Stimulated activated CD4-positive, alpha-beta T cell treated with anti-CD3 and anti-CD28 coated beads, Interleukin-15, amount 100 ng/mL, for 24 hours (primary cell): ENCODE measurements at regions not wholly inside any gene's neighbourhood (a gene's known extent, or its start where the extent isn't known, plus 50 kb on each side); places are given as distances from the start of the nearest gene placed in this dataset.

Experiments
- DNase-seq: peaks from one replicate; pipeline ENCODE4 v3.0.0-alpha.2; 2020

GRCh38 chr2:173590276-173590861 is 235.7 kb downstream of the CDCA7 start:
- no peak for DNase-seq

DNA sequence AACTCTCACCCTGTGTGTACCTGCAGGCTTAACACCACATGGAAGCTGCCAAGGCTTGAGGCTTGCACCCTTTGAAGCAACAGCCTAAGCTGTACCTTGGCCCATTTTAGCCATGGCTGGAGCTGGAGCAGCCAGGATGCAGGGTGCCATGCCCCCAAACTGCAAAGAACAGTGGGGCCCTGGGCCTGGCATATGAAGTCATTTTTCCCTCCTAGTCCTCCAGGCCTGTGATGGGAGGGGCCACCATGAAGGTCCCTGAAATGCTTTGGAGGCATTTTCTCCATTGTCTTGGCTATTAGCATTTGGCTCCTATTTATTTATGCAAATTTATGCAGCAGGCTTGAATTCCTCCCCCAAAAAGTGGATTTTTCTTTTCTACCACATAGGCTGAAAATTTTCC is 238.4 kb downstream of the CDCA7 start:
- no peak for DNase-seq

DNA sequence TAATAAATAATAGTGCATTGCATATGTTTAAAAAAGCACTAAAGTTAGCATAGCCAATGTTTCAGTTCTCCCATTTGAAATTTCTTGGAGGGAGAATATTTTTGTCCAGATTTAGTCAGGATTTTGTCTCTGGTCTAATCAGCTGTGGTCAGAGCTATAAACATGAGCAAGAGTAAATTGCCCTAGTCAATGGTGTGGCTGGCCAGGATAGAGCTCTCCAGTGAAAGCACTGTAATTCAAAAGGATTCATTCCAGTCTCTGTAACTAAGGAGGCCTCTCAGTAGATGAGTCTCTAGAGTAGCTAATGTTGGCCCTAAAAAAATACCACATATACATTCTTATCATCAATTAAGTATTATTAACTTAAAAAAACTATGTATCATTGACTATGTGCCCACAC is 241.6 kb downstream of the CDCA7 start:
- DNase-seq, result no peak

GRCh38 chr2:173598525-173598924 is 243.9 kb downstream of the CDCA7 start:
- DNase-seq, result no peak

- DNase-seq, result no peak
These were observed 245.2 kb downstream of the CDCA7 start for GRCh38 chr2:173599821-173600359.

DNA sequence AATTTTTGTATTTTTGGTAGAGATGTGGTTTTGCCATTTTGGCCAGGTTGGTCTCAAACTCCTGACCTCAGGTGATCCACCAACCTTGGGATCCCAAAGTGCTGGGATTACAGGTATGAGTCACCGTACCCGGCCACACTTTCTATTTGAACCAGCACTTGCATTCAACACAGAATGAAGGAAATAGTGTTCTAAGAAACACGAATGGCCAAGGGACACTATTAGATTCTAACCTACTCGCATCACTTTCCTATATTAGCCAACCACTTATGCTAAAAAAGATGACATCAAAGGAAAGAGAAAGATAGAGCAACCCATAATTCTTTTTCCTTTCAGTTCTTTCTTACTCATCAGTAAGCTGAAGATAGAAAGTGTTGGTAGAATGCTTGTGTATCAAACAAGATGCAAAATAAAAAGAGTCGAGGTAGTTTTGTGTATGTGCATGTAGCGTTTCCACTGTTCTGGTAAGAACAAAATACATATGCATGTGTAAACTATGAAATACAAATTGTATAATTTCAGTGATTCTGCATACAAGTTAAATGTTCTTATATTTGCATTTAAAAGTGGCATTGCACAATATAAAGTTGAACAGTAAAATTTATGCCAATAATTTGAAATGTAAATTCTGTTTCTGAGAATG is 247.6 kb downstream of the CDCA7 start:
- DNase-seq, result no peak

DNA sequence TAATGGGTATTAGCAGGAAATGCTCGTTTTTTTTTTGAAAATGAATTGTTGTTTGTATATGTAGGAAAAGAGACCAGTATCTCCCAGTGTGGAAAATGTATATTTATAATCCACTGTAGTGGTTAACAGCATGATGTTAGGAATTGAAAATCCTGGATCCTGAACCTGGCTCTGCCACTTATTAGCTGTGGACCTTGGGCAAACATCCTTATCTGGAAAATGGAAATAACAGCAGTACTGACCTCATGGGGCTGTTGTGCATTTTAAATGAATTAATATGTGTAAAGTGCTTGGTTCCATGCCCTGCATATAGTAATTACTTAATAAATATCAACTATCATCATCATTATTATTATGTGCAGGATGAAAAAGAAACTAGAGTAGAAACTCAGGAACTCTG is 251.3 kb downstream of the CDCA7 start:
- no peak for DNase-seq

GRCh38 chr2:173606619-173607248 is 252.1 kb downstream of the CDCA7 start:
- DNase-seq, result no peak

- DNase-seq, result no peak
These were observed 253.1 kb downstream of the CDCA7 start for GRCh38 chr2:173607606-173608311.

GRCh38 chr2:173611121-173611520 is 256.4 kb downstream of the CDCA7 start:
- no peak for DNase-seq

DNA sequence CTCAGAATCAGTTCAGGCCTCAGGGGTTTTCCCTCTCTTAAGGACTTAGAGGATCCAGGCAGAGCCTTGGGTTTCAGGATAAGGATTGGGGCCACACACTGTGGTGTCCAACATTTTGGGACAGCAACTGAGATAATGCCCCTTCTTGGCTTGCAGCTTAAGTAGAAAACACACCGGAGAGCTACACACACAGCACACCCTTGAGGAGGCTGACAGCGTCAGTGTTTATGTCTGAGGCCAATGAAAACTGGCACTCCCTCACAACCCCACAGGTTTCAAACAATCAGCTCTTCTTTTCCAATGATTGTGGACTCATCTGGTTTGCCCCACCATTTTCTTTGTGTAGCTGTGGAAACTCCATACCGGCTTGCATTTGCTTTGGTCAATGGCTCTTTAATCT is 257.7 kb downstream of the CDCA7 start:
- DNase-seq, result no peak

GRCh38 chr2:173613386-173613785 is 258.7 kb downstream of the CDCA7 start:
- no peak for DNase-seq

DNA sequence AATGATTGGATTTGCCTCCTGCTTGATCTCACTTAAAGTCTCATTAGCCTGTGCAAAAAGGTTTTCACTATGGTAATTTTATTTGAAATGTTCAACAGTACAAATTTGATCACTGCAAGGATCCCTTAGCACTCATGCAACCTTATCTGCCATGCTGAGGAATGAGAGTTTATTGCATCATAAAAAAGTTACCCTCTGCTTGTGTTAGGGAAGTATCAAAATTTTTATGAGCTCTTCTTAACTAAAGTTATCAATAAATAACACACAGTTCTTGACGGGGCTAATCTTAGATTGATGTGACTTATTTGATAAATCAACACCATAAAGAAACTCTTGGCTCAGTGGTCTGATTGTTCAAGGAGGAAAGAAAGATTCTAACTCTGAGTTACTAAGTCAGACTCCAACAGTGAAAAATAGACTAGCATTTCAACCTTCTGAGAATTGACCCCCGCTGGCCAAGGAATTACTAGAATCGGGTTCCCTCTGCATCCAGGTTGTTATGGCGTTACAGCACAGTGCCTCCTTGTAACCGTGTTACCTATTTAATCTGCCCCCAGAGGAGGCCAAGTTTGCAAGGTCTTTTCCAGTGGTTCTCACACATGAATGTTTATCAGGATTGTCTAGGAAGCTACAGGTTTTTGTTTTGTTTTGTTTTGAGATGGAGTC is 259.7 kb downstream of the CDCA7 start:
- no peak for DNase-seq

- DNase-seq, result no peak
These were observed 269.0 kb downstream of the CDCA7 start for GRCh38 chr2:173623438-173624319.

DNA sequence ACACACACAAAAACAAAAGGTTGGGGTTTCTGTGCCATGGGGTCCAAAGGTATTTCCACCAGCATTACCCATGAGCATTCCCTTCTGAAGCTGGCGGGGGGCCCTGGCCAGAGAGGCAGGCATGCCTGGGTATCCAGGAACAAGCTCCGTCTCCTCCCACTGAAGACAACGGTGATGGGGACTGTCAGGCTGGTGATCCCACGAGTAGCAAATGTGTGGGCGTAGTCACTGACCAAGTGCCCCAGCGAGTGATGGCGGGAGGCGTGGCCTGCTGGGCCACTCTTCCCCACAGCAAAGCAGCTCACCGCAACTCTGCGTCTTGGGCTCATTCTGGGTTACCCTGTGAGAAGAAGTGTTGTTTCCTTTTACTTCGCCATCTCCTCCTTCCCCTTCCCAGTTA is 270.6 kb downstream of the CDCA7 start:
- DNase-seq, result no peak

- no peak for DNase-seq
These were observed 274.4 kb downstream of the CDCA7 start for GRCh38 chr2:173629076-173629475.

DNA sequence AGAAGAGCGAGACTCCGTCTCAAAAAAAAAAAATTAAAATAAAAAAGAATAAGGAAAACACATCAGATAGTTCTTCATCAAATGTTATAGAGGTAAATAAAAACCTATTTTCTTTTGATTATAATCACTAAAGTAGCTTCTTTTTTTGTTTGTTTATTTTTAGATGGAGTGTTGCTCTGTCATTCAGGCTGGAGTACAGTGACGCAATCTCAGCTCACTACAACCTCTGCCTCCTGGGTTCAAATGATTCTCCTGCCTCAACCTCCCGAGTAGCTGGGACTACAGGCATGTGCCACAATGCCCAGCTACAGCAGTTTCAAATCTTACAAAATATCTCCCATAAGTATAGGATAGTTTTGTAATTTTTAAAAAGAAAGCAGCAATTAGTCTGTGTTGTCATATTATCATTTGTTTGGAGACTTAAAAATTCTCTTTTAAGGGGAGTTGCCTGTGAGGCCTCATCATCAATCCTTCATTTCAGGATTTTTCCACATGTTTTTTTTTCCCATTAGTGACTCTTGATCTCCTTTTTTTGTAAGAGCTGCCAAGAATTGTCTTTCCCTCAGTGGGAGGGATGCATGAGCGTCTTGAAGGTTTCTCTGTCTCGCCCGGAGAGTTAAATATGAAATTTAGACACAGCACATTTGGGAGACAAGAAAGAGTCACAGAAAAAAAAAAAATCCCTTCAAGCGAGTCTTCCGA is 275.9 kb downstream of the CDCA7 start:
- DNase-seq, result no peak

- no peak for DNase-seq
These were observed 276.4 kb downstream of the CDCA7 start for GRCh38 chr2:173631127-173631460.

DNA sequence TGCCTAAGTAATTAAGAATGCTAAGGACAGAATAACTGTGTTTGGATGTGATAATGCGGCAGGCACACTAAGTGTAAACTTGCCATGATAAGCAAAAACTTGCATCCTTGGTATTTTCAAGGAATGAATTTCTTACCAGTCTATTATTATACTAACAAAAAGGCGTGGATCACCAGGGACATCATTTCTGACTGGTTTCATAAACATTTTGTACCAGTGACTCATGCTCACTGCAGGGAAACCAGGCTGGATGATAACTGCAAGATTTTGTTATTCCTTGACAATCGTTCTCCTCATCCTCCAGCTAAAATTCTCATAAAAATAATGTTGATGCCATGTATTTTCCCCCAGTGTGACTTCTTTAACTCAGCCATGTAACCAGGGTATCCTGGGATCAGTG is 289.5 kb downstream of the CDCA7 start:
- DNase-seq, result no peak

DNA sequence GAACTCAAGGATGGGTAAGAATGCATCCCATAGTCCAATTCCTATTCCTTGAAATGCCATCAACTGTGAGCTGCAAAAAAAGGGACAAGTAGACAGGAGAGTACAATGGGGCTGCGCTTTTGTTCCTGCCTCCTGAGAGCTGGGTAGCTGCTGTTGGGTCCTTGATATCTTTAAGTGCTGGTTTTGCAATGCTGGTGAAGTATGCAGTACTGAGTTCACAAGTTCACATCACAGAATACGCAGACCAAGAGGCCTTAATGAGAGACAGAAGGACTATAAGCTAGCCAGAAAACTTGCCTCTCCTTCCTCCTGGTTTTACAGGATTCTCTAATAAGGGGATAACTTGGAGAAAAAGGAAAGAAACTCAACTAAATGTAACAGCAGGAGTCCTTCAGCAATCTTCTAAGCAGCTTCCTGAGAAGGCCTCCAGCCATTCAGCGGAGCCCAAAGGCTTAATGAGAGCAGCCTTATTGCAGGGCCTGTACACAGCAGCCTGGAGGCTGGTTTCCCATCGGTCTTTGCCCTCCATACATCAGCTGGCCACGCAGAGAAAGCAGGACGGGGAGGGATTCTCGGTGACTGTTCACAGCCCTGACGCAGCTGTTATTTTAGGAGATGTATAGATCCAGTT is 293.1 kb downstream of the CDCA7 start:
- DNase-seq, result no peak

DNA sequence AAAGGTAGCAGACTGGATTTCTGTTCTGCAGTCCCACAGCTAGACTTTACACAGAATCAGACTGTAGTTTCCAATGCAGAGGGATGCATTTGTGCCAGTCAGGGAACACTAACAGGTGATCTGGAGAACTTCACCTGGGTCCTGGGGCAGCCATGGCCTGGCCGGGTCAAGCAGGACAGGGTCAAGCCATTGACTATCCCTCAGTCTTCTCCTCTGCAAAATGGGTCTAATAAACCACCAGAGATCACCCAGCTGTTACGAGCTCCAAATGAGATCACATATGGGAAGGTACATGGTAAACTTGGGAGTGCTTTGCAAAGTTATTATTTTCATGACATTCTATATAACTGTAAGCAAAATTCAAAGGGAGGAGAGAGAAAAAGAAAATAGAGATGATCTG is 294.1 kb downstream of the CDCA7 start:
- no peak for DNase-seq
